Upper lobe of left lung (tissue), 4 donors: ENCODE measurements at regions not wholly inside any gene's neighbourhood (a gene's known extent, or its start where the extent isn't known, plus 50 kb on each side); places are given as distances from the start of the nearest gene placed in this dataset.
A peak's percentile ranks its signal among the peaks of the same experiment; 100 is the strongest.

ENCODE experiments used
- CTCF ChIP-seq, 6 experiments: fragments of 450-650 bp in 4 of 6; fragments of 200-600 bp in 2 of 6; sonication (generic) in 2 of 6; IDR thresholded peaks; one replicate each; pipeline ENCODE4 v1.5.1; 2016 to 2019; ENCODE audit warnings: antibody characterized with exemption in 6 of 6
- EP300 ChIP-seq, 4 donors: sonication (generic); formaldehyde crosslinking; IDR thresholded peaks; one replicate each; pipeline ENCODE4 v1.5.1; 2017; ENCODE audit warnings: antibody characterized with exemption in 4 of 4, control low read depth in 2 of 4
- POLR2A ChIP-seq, 4 donors: fragments of 450-650 bp; IDR thresholded peaks; one replicate each; pipeline ENCODE4 v1.5.1; 2016 to 2017; ENCODE audit warnings: antibody characterized with exemption in 4 of 4, mild to moderate bottlenecking in 2 of 4
- POLR2AphosphoS5 ChIP-seq, 2 donors: sonication (generic); formaldehyde crosslinking; IDR thresholded peaks; one replicate each; pipeline ENCODE4 v1.5.1; 2017; ENCODE audit warnings: antibody characterized with exemption in 2 of 2

DNA sequence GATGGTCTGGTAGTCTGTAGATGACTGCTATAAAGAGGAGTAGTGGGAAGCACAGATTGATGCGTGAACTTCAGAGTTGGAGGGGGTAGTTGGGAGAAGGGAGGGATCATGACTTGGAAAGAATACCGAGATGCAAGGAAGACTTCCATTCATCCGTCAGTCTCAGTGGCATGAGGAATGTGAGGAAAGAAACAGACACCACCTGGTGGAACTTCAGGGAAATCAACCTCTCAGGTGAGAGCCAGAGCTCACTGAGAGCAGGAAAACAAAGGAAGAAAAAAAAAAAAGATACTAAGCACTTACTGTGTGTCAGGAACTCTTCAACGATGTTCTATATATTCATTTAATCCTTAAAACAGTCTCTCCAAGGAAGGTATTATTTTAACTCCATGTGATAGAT is 172.4 kb downstream of the OXSM start:
- TF ChIP-seq CTCF (IDR thresholded peaks at IDR 0.05) (peak in 1 of 6 experiments; percentile 15), POLR2A (IDR thresholded peaks at IDR 0.05) (no peak), EP300 (IDR thresholded peaks at IDR 0.05) (no peak), POLR2AphosphoS5 (IDR thresholded peaks at IDR 0.05) (no peak)
